SK-N-SH treated with all-trans-retinoic acid at 6 μM for 48 hours (cell line): ENCODE measurements at regions not wholly inside any gene's neighbourhood (a gene's known extent, or its start where the extent isn't known, plus 50 kb on each side); places are given as distances from the start of the nearest gene placed in this dataset.

ENCODE experiments used
- ARNTL ChIP-seq: fragments of 450-650 bp; formaldehyde crosslinking; IDR thresholded peaks from 2 replicates; pipeline ENCODE4 v1.5.0; 2020; ENCODE audit warnings: low read depth, mild to moderate bottlenecking, moderate library complexity, borderline replicate concordance
- CREB5 ChIP-seq: fragments of 250-450 bp; sonication (Bioruptor Pico); IDR thresholded peaks from 2 replicates; pipeline ENCODE4 v1.5.1; 2020; ENCODE audit warnings: low read depth, mild to moderate bottlenecking, moderate library complexity
- GLIS3 ChIP-seq: fragments of 250-450 bp; sonication (Bioruptor Pico); IDR thresholded peaks from 2 replicates; pipeline ENCODE4 v1.5.0; 2020; ENCODE audit warnings: mild to moderate bottlenecking, moderate library complexity
- PATZ1 ChIP-seq: fragments of 250-450 bp; sonication (Bioruptor Pico); IDR thresholded peaks from 2 replicates; pipeline ENCODE4 v1.8.0; 2020; ENCODE audit warnings: mild to moderate bottlenecking, moderate library complexity, borderline replicate concordance
- RARB ChIP-seq: fragments of 250-450 bp; sonication (Bioruptor Pico); IDR thresholded peaks from 2 replicates; pipeline ENCODE4 v1.8.0; 2021; ENCODE audit warnings: mild to moderate bottlenecking, moderate library complexity
- SNAI2 ChIP-seq: fragments of 250-450 bp; sonication (Bioruptor Pico); IDR thresholded peaks from 2 replicates; pipeline ENCODE4 v1.5.0; 2020; ENCODE audit warnings: mild to moderate bottlenecking, moderate library complexity
- ZFP3 ChIP-seq: fragments of 250-450 bp; sonication (Bioruptor Pico); IDR thresholded peaks from 2 replicates; pipeline ENCODE4 v1.5.0; 2020; ENCODE audit warnings: mild to moderate bottlenecking, moderate library complexity
- ZFP30 ChIP-seq: fragments of 450-650 bp; formaldehyde crosslinking; IDR thresholded peaks from 2 replicates; pipeline ENCODE4 v1.5.0; 2022; ENCODE audit warnings: mild to moderate bottlenecking, moderate library complexity
- ZNF565 ChIP-seq: fragments of 450-650 bp; formaldehyde crosslinking; conservative IDR thresholded peaks from 2 replicates; pipeline ENCODE4 v1.5.0; 2020; ENCODE audit warnings: low read depth, mild to moderate bottlenecking, moderate library complexity
- ZNF8 ChIP-seq: fragments of 450-650 bp; formaldehyde crosslinking; IDR thresholded peaks from 2 replicates; pipeline ENCODE4 v1.5.0; 2020; ENCODE audit warnings: mild to moderate bottlenecking, moderate library complexity

GRCh38 chr3:144287001-144287400, 315.4 kb downstream of the DIPK2A start:
- TF ChIP-seq PATZ1 = no peak
- no peak for TF ChIP-seq GLIS3 (CRISPR knock-in tag)
- TF ChIP-seq SNAI2 (CRISPR knock-in tag) = no peak
- TF ChIP-seq ZNF8 (CRISPR knock-in tag) = no peak
- TF ChIP-seq RARB (CRISPR knock-in tag) = no peak
- TF ChIP-seq ZNF565 = no peak
- no peak for TF ChIP-seq CREB5 (CRISPR knock-in tag)
- TF ChIP-seq ARNTL (CRISPR knock-in tag) = no peak
- no peak for TF ChIP-seq ZFP30 (CRISPR knock-in tag)
- TF ChIP-seq ZFP3 (CRISPR knock-in tag) = no peak
